Neural cell (in vitro differentiated cells): ENCODE measurements at regions not wholly inside any gene's neighbourhood (a gene's known extent, or its start where the extent isn't known, plus 50 kb on each side); places are given as distances from the start of the nearest gene placed in this dataset.

ENCODE experiments used
- H2AFZ ChIP-seq: fragments of 200-600, 300-800 bp; sonication (generic), shearing (Covaris generic); 2 replicates; pipeline ENCODE4 v1.6.0; 2014; ENCODE audit warnings: low read depth, mild to moderate bottlenecking, antibody characterized with exemption, low read length, moderate library complexity
- H3F3A ChIP-seq: fragments of 200-600 bp; shearing (Covaris generic); 2 replicates; pipeline ENCODE4 v1.6.1; 2016; ENCODE audit warnings: mild to moderate bottlenecking, moderate library complexity, mixed read lengths, antibody characterized with exemption, low read length; ENCODE audit not compliant: insufficient read depth, poor library complexity, severe bottlenecking
- H3K27ac ChIP-seq: fragments of 200-600, 300-800 bp; sonication (generic), shearing (Covaris generic); 2 replicates; pipeline ENCODE4 v1.5.1; 2014; ENCODE audit warnings: mild to moderate bottlenecking, low read length, moderate library complexity
- H3K27me3 ChIP-seq: fragments of 300-800, 200-600 bp; sonication (generic), shearing (Covaris generic); 2 replicates; pipeline ENCODE4 v1.6.0; 2014; ENCODE audit warnings: mild to moderate bottlenecking, low read depth, low read length, moderate library complexity; ENCODE audit not compliant: insufficient read depth
- H3K36me3 ChIP-seq: fragments of 300-800, 200-600 bp; sonication (generic), shearing (Covaris generic); 2 replicates; pipeline ENCODE4 v1.5.1; 2014; ENCODE audit warnings: mild to moderate bottlenecking, antibody characterized with exemption, low read length, moderate library complexity; ENCODE audit not compliant: insufficient read depth
- H3K4me2 ChIP-seq: fragments of 300-800, 200-600 bp; sonication (generic), shearing (Covaris generic); 2 replicates; pipeline ENCODE4 v1.6.0; 2014; ENCODE audit warnings: mild to moderate bottlenecking, low read length
- H3K4me3 ChIP-seq: fragments of 300-800, 200-600 bp; sonication (generic), shearing (Covaris generic); 2 replicates; pipeline ENCODE4 v1.5.1; 2014; ENCODE audit warnings: mild to moderate bottlenecking, low read length, moderate library complexity
- H3K79me2 ChIP-seq: fragments of 200-600 bp; shearing (Covaris generic); replicated peaks from 2 replicates; pipeline ENCODE4 v1.6.0; 2014; ENCODE audit warnings: mild to moderate bottlenecking, low read length, moderate library complexity; ENCODE audit not compliant: insufficient read depth
- H3K9ac ChIP-seq: fragments of 300-800, 200-600 bp; sonication (generic), shearing (Covaris generic); 2 replicates; pipeline ENCODE4 v1.6.1; 2016; ENCODE audit warnings: mild to moderate bottlenecking, low read length, mixed read lengths
- H3K9me2 ChIP-seq: fragments of 200-600 bp; shearing (Covaris generic); 2 replicates; pipeline ENCODE4 v1.6.1; 2016; ENCODE audit warnings: mild to moderate bottlenecking, low read length, mixed read lengths; ENCODE audit not compliant: insufficient read depth
- H3K9me3 ChIP-seq: fragments of 200-600, 300-800 bp; sonication (generic), shearing (Covaris generic); 2 replicates; pipeline ENCODE4 v1.6.1; 2016; ENCODE audit warnings: mild to moderate bottlenecking, mixed run types, low read length, moderate library complexity, mixed read lengths
- H4K20me1 ChIP-seq: fragments of 200-600 bp; shearing (Covaris generic); 2 replicates; pipeline ENCODE4 v1.6.1; 2016; ENCODE audit warnings: mild to moderate bottlenecking, mixed run types; ENCODE audit not compliant: insufficient read depth
- EP300 ChIP-seq: fragments of 450-650 bp; conservative IDR thresholded peaks from 2 replicates; pipeline ENCODE4 v1.6.1; 2014; ENCODE audit warnings: antibody characterized with exemption, mild to moderate bottlenecking, moderate library complexity; ENCODE audit not compliant: poor library complexity, severe bottlenecking
- EZH2 ChIP-seq: fragments of 200-600, 300-800 bp; shearing (Covaris generic), sonication (generic); IDR thresholded peaks from 2 replicates; pipeline ENCODE4 v1.6.1; 2014; ENCODE audit warnings: antibody characterized with exemption, low read length, borderline replicate concordance, mild to moderate bottlenecking; ENCODE audit not compliant: insufficient read depth, poor library complexity, severe bottlenecking
- MXI1 ChIP-seq: fragments of 450-650 bp; conservative IDR thresholded peaks from 2 replicates; pipeline ENCODE4 v1.6.1; 2014; ENCODE audit warnings: antibody characterized with exemption, mild to moderate bottlenecking; ENCODE audit not compliant: poor library complexity, severe bottlenecking
- POLR2AphosphoS5 ChIP-seq: IDR thresholded peaks from 2 replicates; pipeline ENCODE4 v1.6.1; 2012
- RAD21 ChIP-seq: fragments of 450-650 bp; conservative IDR thresholded peaks from 2 replicates; pipeline ENCODE4 v1.6.1; 2014; ENCODE audit warnings: antibody characterized with exemption, mild to moderate bottlenecking, moderate library complexity
- SMC3 ChIP-seq: fragments of 450-650 bp; conservative IDR thresholded peaks from 2 replicates; pipeline ENCODE4 v1.6.1; 2014; ENCODE audit warnings: antibody characterized with exemption, mild to moderate bottlenecking, moderate library complexity; ENCODE audit not compliant: poor library complexity
- TAF1 ChIP-seq: IDR thresholded peaks from 2 replicates; pipeline ENCODE4 v1.6.1; 2012; ENCODE audit warnings: low read depth
- TF ChIP-seq, protein P1 (sequence below): IDR thresholded peaks from 2 replicates; pipeline ENCODE4 v1.6.1; 2012; ENCODE audit warnings: borderline replicate concordance
- TF ChIP-seq, protein P2 (sequence below): fragments of 450-650 bp; IDR thresholded peaks from 2 replicates; pipeline ENCODE4 v1.5.1; 2014; ENCODE audit warnings: antibody characterized with exemption, mild to moderate bottlenecking, moderate library complexity; ENCODE audit not compliant: poor library complexity, severe bottlenecking

DNA sequence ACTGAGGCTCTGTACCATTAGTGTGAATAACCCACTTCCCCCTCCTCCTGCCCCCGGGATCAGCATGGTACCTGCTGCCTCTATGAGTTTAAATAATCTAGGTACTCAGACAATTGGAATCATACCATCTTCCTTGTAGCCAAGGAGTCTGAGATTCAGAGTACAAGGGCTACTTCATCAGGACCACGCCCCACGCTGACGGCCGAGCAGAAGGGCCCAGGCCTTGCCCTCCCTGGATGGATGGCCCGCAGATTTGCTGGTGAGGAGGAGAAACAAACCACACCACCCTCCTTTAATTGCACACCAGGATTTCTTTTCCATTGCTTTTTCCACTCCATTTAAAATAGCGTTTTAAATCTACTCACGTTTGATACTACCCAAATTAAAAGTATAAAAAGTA, 649.9 kb upstream of the ADARB2 start:
- Histone ChIP-seq H3K4me3 (no peak overlapping the region), H4K20me1 (no peaks in the 10 kb centered on the region), H3K27ac (no peak overlapping the region), H3K36me3 (no peaks in the 10 kb centered on the region), H3K9me3 (no peaks in the 10 kb centered on the region), H3K9ac (no peak overlapping the region), H3K79me2 (no peaks in the 10 kb centered on the region), H2AFZ (no peak overlapping the region), H3F3A (no peaks in the 10 kb centered on the region), H3K9me2 (no peaks in the 10 kb centered on the region), H3K27me3 (no peaks in the 10 kb centered on the region), H3K4me2 (no peak overlapping the region)
- TF ChIP-seq SMC3 (no peak), RAD21 (no peak), TAF1 (no peak), EZH2 (no peak), MXI1 (no peak), EP300 (no peak), POLR2AphosphoS5 (no peak)
- TF ChIP-seq, protein P1, sequence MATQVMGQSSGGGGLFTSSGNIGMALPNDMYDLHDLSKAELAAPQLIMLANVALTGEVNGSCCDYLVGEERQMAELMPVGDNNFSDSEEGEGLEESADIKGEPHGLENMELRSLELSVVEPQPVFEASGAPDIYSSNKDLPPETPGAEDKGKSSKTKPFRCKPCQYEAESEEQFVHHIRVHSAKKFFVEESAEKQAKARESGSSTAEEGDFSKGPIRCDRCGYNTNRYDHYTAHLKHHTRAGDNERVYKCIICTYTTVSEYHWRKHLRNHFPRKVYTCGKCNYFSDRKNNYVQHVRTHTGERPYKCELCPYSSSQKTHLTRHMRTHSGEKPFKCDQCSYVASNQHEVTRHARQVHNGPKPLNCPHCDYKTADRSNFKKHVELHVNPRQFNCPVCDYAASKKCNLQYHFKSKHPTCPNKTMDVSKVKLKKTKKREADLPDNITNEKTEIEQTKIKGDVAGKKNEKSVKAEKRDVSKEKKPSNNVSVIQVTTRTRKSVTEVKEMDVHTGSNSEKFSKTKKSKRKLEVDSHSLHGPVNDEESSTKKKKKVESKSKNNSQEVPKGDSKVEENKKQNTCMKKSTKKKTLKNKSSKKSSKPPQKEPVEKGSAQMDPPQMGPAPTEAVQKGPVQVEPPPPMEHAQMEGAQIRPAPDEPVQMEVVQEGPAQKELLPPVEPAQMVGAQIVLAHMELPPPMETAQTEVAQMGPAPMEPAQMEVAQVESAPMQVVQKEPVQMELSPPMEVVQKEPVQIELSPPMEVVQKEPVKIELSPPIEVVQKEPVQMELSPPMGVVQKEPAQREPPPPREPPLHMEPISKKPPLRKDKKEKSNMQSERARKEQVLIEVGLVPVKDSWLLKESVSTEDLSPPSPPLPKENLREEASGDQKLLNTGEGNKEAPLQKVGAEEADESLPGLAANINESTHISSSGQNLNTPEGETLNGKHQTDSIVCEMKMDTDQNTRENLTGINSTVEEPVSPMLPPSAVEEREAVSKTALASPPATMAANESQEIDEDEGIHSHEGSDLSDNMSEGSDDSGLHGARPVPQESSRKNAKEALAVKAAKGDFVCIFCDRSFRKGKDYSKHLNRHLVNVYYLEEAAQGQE = no peak
- TF ChIP-seq, protein P2, sequence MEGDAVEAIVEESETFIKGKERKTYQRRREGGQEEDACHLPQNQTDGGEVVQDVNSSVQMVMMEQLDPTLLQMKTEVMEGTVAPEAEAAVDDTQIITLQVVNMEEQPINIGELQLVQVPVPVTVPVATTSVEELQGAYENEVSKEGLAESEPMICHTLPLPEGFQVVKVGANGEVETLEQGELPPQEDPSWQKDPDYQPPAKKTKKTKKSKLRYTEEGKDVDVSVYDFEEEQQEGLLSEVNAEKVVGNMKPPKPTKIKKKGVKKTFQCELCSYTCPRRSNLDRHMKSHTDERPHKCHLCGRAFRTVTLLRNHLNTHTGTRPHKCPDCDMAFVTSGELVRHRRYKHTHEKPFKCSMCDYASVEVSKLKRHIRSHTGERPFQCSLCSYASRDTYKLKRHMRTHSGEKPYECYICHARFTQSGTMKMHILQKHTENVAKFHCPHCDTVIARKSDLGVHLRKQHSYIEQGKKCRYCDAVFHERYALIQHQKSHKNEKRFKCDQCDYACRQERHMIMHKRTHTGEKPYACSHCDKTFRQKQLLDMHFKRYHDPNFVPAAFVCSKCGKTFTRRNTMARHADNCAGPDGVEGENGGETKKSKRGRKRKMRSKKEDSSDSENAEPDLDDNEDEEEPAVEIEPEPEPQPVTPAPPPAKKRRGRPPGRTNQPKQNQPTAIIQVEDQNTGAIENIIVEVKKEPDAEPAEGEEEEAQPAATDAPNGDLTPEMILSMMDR = no peak

- no peak overlapping the region for H2AFZ ChIP-seq
- H3K9ac ChIP-seq = no peak overlapping the region
- TF ChIP-seq SMC3 (no peak), EP300 (no peak), POLR2AphosphoS5 (no peak), RAD21 (no peak), EZH2 (no peak), TAF1 (no peak), MXI1 (no peak)
- TF ChIP-seq, protein P2 = no peak
- TF ChIP-seq, protein P1 = no peak
- no peaks in the 10 kb centered on the region for H4K20me1 ChIP-seq
- H3F3A ChIP-seq = no peaks in the 10 kb centered on the region
- H3K79me2 ChIP-seq = no peaks in the 10 kb centered on the region
- no peak overlapping the region for H3K27ac ChIP-seq
- H3K9me3 ChIP-seq = no peaks in the 10 kb centered on the region
- no peaks in the 10 kb centered on the region for H3K9me2 ChIP-seq
- H3K4me3 ChIP-seq = no peak overlapping the region
- H3K4me2 ChIP-seq = no peak overlapping the region
- no peaks in the 10 kb centered on the region for H3K27me3 ChIP-seq
- H3K36me3 ChIP-seq = no peaks in the 10 kb centered on the region
Observed at GRCh38 chr10:2380218-2380617, 642.9 kb upstream of the ADARB2 start.
